ENCODE measurements at regions not wholly inside any gene's neighbourhood (a gene's known extent, or its start where the extent isn't known, plus 50 kb on each side); places are given as distances from the start of the nearest gene placed in this dataset.

- no peaks in the 10 kb centered on the region for H3K4me1 ChIP-seq (ENCODE audit: insufficient read depth)
- Mint-ChIP-seq H3K4me1 (no peaks in the 10 kb centered on the region), H3K27me3 (ENCODE audit: insufficient read depth, low read depth, poor library complexity) (peaks cover 1% of the 10 kb centered on the region), H3K27ac (no peak overlapping the region), H3K36me3 (ENCODE audit: low read depth) (no peaks in the 10 kb centered on the region), H3K9me3 (peaks cover 3% of the 10 kb centered on the region; the same call in 2 of the 3 replicates), H3K4me3 (no peak overlapping the region)
- TF ChIP-seq EZH2 (IDR thresholded peaks at IDR 0.05; ENCODE audit: low read depth, unreplicated experiment) (no peak), JUNB (IDR thresholded peaks at IDR 0.05; ENCODE audit: unreplicated experiment) (no peak)
- ATAC-seq (no peak), DNase-seq (ENCODE audit: low spot score) (no peak)
- no peaks in the 10 kb centered on the region for H4K20me1 ChIP-seq (replicated peaks; ENCODE audit: insufficient read depth)
- H3K4me2 ChIP-seq: no peak overlapping the region
- no peaks in the 10 kb centered on the region for H3K27me3 ChIP-seq (ENCODE audit: insufficient read depth)
- no peak overlapping the region for H3K4me3 ChIP-seq
- no peaks in the 10 kb centered on the region for H3K36me3 ChIP-seq (ENCODE audit: insufficient read depth)
- peaks cover 8% of the 10 kb centered on the region; the same call in 1 of the 2 replicates for H3K9me2 ChIP-seq (ENCODE audit: insufficient read depth)
- H2AFZ ChIP-seq: no peak overlapping the region
- no peaks in the 10 kb centered on the region for H3F3A ChIP-seq (replicated peaks; ENCODE audit: low read depth)
- H3K27ac ChIP-seq (ENCODE audit: low read depth): no peak overlapping the region
- H3K79me2 ChIP-seq (replicated peaks; ENCODE audit: insufficient read depth): no peaks in the 10 kb centered on the region
These were observed 549.2 kb upstream of the NOX3 start for GRCh38 chr6:156004796-156005195.

GRCh38 chr6:155996151-155996550 is 540.5 kb upstream of the NOX3 start:
- H3K4me1 Mint-ChIP-seq: no peaks in the 10 kb centered on the region
- H3K36me3 Mint-ChIP-seq (ENCODE audit: low read depth): peaks cover 3% of the 10 kb centered on the region; the same call in 1 of the 3 replicates
- ATAC-seq: no peak
- TF ChIP-seq STAT1 (IDR thresholded peaks at IDR 0.05; ENCODE audit: unreplicated experiment) (no peak), REST (IDR thresholded peaks at IDR 0.05; ENCODE audit: unreplicated experiment) (no peak), POLR2AphosphoS5 (IDR thresholded peaks at IDR 0.05; ENCODE audit: low read depth) (no peak), ZNF114 (CRISPR knock-in tag; IDR thresholded peaks at IDR 0.05) (no peak), CTCF (conservative IDR thresholded peaks at IDR 0.05; ENCODE audit: low read depth in 2 of 2) (no peak), ZNF331 (CRISPR knock-in tag; IDR thresholded peaks at IDR 0.05; ENCODE audit: low read depth) (no peak), CREB1 (CRISPR knock-in tag; IDR thresholded peaks at IDR 0.05; ENCODE audit: low read depth) (no peak), EZH2phosphoT487 (IDR thresholded peaks at IDR 0.05; ENCODE audit: unreplicated experiment) (no peak), EZH2 (IDR thresholded peaks at IDR 0.05; ENCODE audit: low read depth, unreplicated experiment) (no peak), ZNF462 (CRISPR knock-in tag; IDR thresholded peaks at IDR 0.05) (no peak), NANOG (IDR thresholded peaks at IDR 0.05; ENCODE audit: borderline replicate concordance) (no peak)

More at GRCh38 chr6:155996151-155996550, 540.5 kb upstream of the NOX3 start:
- no peaks in the 10 kb centered on the region for H3F3A ChIP-seq (replicated peaks; ENCODE audit: low read depth)
- H3K4me3 ChIP-seq: no peak overlapping the region
- no peaks in the 10 kb centered on the region for H3K27me3 Mint-ChIP-seq (ENCODE audit: insufficient read depth, low read depth, poor library complexity)
- H2AFZ ChIP-seq: no peak overlapping the region
- no peak for DNase-seq (ENCODE audit: low spot score)
- no peak overlapping the region for H3K4me3 Mint-ChIP-seq
- H3K27ac Mint-ChIP-seq: no peak overlapping the region
- no peaks in the 10 kb centered on the region for H3K4me1 ChIP-seq (ENCODE audit: insufficient read depth)
- H3K9me2 ChIP-seq (ENCODE audit: insufficient read depth): peaks cover 7% of the 10 kb centered on the region; the same call in 1 of the 2 replicates
- no peaks in the 10 kb centered on the region for H3K27me3 ChIP-seq (ENCODE audit: insufficient read depth)
- H3K4me2 ChIP-seq: no peak overlapping the region
- no peaks in the 10 kb centered on the region for H3K79me2 ChIP-seq (replicated peaks; ENCODE audit: insufficient read depth)
- H4K20me1 ChIP-seq (replicated peaks; ENCODE audit: insufficient read depth): no peaks in the 10 kb centered on the region
- H3K27ac ChIP-seq (ENCODE audit: low read depth): no peak overlapping the region
- peaks cover 3% of the 10 kb centered on the region; the same call in 2 of the 3 replicates for H3K9me3 Mint-ChIP-seq
- H3K36me3 ChIP-seq (ENCODE audit: insufficient read depth): peaks cover 2% of the 10 kb centered on the region; the same call in 1 of the 2 replicates

All from GM23338 (cell line).